ENCODE measurements at regions not wholly inside any gene's neighbourhood (a gene's known extent, or its start where the extent isn't known, plus 50 kb on each side); places are given as distances from the start of the nearest gene placed in this dataset.

DNA sequence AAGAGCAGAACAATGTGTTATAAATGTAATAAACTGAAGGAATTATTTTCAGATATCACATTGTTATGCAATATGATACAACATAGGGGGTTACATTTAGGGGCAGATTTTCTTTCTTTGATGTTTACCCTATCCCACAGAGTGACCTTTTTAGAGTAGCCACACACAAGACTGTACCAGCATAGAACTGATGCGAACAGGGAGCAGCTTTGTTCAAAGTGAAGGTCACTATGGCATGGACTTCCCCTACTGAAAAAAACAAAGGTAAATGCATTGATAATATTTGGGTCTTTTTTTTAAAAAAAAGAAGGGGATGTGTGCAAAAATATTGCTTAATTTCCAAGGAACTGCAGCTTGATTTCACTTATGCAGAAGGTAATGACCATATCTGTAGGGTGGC is 1354.9 kb downstream of the SUCLG1 start:
- TF ChIP-seq POLR2A (IDR thresholded peaks at IDR 0.05) = no peak
- no peak for TF ChIP-seq EP300 (IDR thresholded peaks at IDR 0.05)

Measured in ovary (tissue), 1 donor.